Activated CD4-positive, alpha-beta memory T cell treated with anti-CD3 and anti-CD28 coated beads for 36 hours (primary cell): ENCODE measurements at regions not wholly inside any gene's neighbourhood (a gene's known extent, or its start where the extent isn't known, plus 50 kb on each side); places are given as distances from the start of the nearest gene placed in this dataset.
"Not testable (repeated sequence)": the region's sequence is repeated elsewhere in the genome, so short reads cannot be mapped to it uniquely, and the experiment has no call there.

Source experiments
- CTCF ChIA-PET: fragments of 350-600 bp; sonication (Branson Sonifier 250); formaldehyde crosslinking; loops from one replicate; lab custom pipeline; 2021; ENCODE audit warnings: antibody characterized with exemption, inconsistent platforms; lab: Charles Lee
- POLR2A ChIA-PET: fragments of 350-600 bp; sonication (Branson Sonifier 250); formaldehyde crosslinking; loops from one replicate; lab custom pipeline; 2021; ENCODE audit warnings: antibody characterized with exemption; lab: Charles Lee
- DNase-seq: peaks from one replicate; pipeline ENCODE4 v3.0.0-alpha.2; 2020
- H3K27ac Mint-ChIP-seq: one replicate; pipeline ENCODE4 v1.8.0; 2021; ENCODE audit warnings: mixed read lengths
- H3K27me3 Mint-ChIP-seq: one replicate; pipeline ENCODE4 v1.8.0; 2021; ENCODE audit warnings: mixed read lengths
- H3K36me3 Mint-ChIP-seq: one replicate; pipeline ENCODE4 v1.8.0; 2021; ENCODE audit warnings: mixed read lengths
- H3K4me1 Mint-ChIP-seq: one replicate; pipeline ENCODE4 v1.8.0; 2021; ENCODE audit warnings: low read depth, mixed read lengths
- H3K4me3 Mint-ChIP-seq: one replicate; pipeline ENCODE4 v1.8.0; 2021; ENCODE audit warnings: mild to moderate bottlenecking, mixed read lengths
- H3K9me3 Mint-ChIP-seq: one replicate; pipeline ENCODE4 v1.8.0; 2021; ENCODE audit warnings: mixed read lengths
- intact Hi-C: fragments of 100-400 bp; cut with micrococcal nuclease; formaldehyde crosslinking; loops from one replicate; pipeline ENCODE4 v1.15.1; 2023

DNA sequence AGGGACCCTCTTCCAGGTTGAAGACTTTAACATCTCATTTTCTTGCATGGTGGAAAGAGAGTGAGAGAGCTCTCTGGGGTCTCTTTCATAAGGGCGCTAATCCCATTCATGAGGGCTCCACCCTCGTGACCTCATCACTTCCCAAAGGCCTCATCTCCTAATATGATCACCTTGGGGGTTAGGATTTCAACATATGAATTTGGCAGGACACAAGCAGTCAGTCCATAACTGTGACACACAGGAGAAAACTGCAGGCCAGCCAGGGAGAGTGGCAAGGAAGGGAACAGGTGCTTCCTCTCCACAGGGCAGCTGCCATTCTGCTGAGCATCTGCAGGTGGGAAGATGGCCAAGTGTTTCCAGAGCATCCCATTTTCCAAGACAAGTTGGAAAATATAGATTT is 178.9 kb downstream of the BCL2L11 start:
- DNase-seq, H3K27me3 Mint-ChIP-seq, H3K9me3 Mint-ChIP-seq, POLR2A ChIA-PET, H3K4me1 Mint-ChIP-seq, H3K27ac Mint-ChIP-seq, H3K36me3 Mint-ChIP-seq, CTCF ChIA-PET, intact Hi-C loops, H3K4me3 Mint-ChIP-seq: not testable (repeated sequence)

- DNase-seq, POLR2A ChIA-PET, H3K4me1 Mint-ChIP-seq, H3K36me3 Mint-ChIP-seq, intact Hi-C loops, H3K27ac Mint-ChIP-seq, H3K4me3 Mint-ChIP-seq, H3K27me3 Mint-ChIP-seq, H3K9me3 Mint-ChIP-seq, CTCF ChIA-PET: not testable (repeated sequence)
Observed at GRCh38 chr2:111301677-111302076, 181.0 kb downstream of the BCL2L11 start.

DNA sequence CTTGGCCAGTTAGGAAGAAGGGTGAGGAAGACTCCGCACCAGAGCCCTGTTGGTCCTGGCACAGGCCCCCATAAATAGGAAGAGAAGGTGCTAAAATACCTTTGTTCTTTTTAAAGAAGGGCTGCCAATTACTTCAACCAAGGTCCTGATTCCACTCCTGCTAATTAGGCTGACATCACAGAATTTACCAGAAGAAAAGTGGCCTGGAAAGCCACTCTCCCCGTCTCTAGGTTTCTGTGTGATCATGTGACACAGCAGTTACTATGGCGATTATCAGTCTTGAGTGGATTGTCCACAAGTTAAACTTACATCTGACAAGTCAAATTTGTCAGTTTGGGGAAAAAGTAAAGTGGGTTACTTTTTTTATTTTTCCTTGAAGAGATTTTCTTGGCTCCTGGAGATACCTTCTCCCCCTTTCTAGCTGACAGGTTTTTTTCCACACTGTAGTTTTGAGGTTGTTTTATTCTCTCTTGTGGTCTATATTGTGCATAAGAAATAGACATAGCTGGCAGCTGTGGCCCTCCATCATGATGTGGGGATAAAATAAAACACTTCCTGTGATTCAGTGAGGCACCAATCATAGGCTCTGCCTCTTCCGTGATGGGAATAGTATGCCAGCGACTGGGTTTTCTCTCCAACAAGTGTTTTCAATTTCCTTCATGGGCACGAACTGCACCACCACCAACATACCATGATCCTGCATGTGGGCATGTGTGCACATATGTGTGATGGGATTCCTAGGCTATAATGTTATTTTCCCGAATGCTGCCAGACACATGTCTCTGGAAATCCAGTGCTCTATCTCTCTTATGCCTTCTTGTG is 181.9 kb downstream of the BCL2L11 start:
- H3K36me3 Mint-ChIP-seq, H3K4me1 Mint-ChIP-seq, H3K27ac Mint-ChIP-seq, intact Hi-C loops, H3K9me3 Mint-ChIP-seq, H3K27me3 Mint-ChIP-seq, H3K4me3 Mint-ChIP-seq, CTCF ChIA-PET, DNase-seq, POLR2A ChIA-PET: not testable (repeated sequence)

- H3K4me1 Mint-ChIP-seq, intact Hi-C loops, CTCF ChIA-PET, H3K4me3 Mint-ChIP-seq, DNase-seq, H3K27me3 Mint-ChIP-seq, H3K36me3 Mint-ChIP-seq, H3K27ac Mint-ChIP-seq, H3K9me3 Mint-ChIP-seq, POLR2A ChIA-PET: not testable (repeated sequence)
Observed at GRCh38 chr2:111307302-111307701, 186.6 kb downstream of the BCL2L11 start.

DNA sequence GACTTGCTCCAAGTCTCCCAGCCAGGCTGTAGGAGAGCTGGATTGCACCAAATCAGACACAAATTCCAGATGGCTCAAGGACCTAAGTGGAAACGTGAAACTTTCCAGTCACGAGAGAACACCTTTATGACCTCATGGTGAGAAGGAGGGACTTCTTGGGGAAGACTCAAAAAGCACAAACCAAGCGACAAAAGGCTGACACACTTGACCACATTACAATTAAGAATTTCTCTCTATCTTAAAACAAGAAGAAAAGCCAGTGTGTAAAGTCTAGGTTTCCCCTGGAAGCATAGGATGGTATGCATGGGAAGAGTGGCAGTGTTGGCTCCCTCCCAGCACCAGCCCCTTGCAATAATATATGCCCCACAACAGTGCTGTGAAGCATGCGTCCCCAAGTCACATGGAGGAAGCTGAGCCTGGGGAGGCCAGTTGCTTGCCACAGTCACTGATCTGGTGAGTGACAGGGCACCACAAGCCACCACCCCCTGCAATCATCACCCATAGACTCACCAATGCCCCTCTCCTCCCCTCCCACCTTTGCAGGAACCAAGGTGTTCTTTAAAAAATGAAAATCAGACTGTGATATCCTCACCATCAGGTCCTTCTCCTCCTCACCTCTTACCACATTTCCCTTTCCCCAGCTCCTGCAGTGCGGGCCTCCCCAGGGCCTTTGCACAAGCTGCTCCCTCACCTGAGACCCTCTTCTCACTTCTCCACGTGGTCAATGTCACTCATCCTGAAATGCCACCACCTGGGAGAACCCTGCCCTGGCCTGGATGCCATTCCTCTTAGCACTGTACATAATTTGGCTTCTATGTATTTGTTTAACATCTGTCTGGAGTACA is 188.7 kb downstream of the BCL2L11 start:
- POLR2A ChIA-PET, result not testable (repeated sequence)

GRCh38 chr2:111310395-111310794 is 189.7 kb downstream of the BCL2L11 start:
- H3K27ac Mint-ChIP-seq, H3K4me1 Mint-ChIP-seq, POLR2A ChIA-PET: not testable (repeated sequence)

More for the DNA sequence above, 188.7 kb downstream of the BCL2L11 start:
- H3K9me3 Mint-ChIP-seq, DNase-seq, H3K4me1 Mint-ChIP-seq, H3K4me3 Mint-ChIP-seq, H3K27me3 Mint-ChIP-seq, intact Hi-C loops, H3K36me3 Mint-ChIP-seq, CTCF ChIA-PET, H3K27ac Mint-ChIP-seq: not testable (repeated sequence)

GRCh38 chr2:111311568-111311967 is 190.9 kb downstream of the BCL2L11 start:
- H3K27me3 Mint-ChIP-seq, CTCF ChIA-PET, H3K4me3 Mint-ChIP-seq, intact Hi-C loops, H3K27ac Mint-ChIP-seq, H3K4me1 Mint-ChIP-seq, POLR2A ChIA-PET, H3K9me3 Mint-ChIP-seq, H3K36me3 Mint-ChIP-seq, DNase-seq: not testable (repeated sequence)

More at GRCh38 chr2:111310395-111310794, 189.7 kb downstream of the BCL2L11 start:
- H3K9me3 Mint-ChIP-seq, DNase-seq, H3K36me3 Mint-ChIP-seq, CTCF ChIA-PET, H3K4me3 Mint-ChIP-seq, H3K27me3 Mint-ChIP-seq, intact Hi-C loops: not testable (repeated sequence)

DNA sequence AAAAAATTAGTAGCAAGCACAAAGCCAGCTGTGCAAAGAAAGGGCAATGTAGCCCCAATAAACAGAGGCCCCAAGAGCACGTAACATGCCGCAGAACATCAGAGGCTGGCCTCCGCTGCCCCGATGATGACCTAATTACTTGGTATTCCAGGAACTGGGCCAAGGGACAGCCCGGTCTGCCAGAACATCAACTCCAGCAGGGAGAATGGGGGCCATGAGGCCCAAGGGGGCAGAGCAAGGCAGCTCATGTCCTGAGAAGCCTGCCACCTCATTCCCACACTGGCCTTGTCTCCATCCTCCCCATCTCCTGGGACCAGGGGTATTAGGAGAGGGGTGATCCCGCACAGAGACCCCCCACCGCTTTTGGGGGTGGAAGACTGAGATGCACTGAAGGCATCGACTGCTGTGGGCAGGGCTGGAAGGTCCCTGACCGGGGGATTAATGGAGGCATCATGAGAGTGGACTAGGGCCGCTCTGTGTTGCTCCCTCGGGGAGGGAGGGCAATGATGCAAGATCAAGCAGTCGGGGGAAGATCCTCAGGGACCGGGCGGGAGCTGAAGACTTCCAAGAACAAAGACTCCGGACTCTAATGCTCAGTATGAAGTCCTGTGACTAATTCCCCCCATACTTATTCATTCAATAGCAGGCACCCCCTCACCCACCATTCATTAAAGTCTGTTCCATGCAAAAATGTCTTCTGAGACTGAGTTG is 192.3 kb downstream of the BCL2L11 start:
- CTCF ChIA-PET, result not testable (repeated sequence)

GRCh38 chr2:111313711-111314110 is 193.0 kb downstream of the BCL2L11 start:
- H3K27ac Mint-ChIP-seq, POLR2A ChIA-PET, CTCF ChIA-PET, H3K9me3 Mint-ChIP-seq, H3K36me3 Mint-ChIP-seq, DNase-seq, intact Hi-C loops, H3K4me3 Mint-ChIP-seq, H3K27me3 Mint-ChIP-seq: not testable (repeated sequence)
- H3K4me1 Mint-ChIP-seq, result peaks cover 10% of the 10 kb centered on the region

More for the DNA sequence above, 192.3 kb downstream of the BCL2L11 start:
- H3K4me1 Mint-ChIP-seq, result peaks cover 10% of the 10 kb centered on the region
- H3K9me3 Mint-ChIP-seq, intact Hi-C loops, H3K27ac Mint-ChIP-seq, H3K36me3 Mint-ChIP-seq, DNase-seq, POLR2A ChIA-PET, H3K4me3 Mint-ChIP-seq, H3K27me3 Mint-ChIP-seq: not testable (repeated sequence)

- H3K4me3 Mint-ChIP-seq, DNase-seq, CTCF ChIA-PET, H3K9me3 Mint-ChIP-seq, H3K27ac Mint-ChIP-seq, intact Hi-C loops, H3K27me3 Mint-ChIP-seq, H3K36me3 Mint-ChIP-seq, POLR2A ChIA-PET: not testable (repeated sequence)
- H3K4me1 Mint-ChIP-seq, result peaks cover 20% of the 10 kb centered on the region
Observed at GRCh38 chr2:111315188-111315917, 194.6 kb downstream of the BCL2L11 start.

DNA sequence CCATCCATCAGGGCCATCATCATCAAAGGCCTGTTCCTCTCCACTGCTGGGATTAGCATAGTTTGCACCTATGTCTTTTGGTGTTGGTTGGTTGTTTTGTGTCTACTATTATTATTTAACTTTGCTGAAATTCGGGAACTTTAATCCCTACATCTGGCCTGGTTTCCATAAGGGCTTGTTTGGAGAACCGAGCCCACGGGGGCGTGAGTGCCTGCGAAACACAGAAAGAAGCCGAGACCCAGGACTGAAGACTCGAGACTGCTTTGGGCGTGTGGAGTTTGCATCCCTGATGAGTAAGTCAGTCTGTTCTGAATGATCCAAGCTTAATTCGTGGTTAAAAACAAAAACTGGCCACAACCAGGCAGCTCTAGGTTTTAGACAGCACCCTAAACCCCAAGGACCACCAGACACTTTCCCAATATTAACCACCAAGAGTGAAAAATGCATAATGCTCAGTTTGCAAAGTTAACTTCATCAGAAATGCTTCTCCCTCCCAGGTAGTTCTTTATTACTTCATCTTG is 195.6 kb downstream of the BCL2L11 start:
- Mint-ChIP-seq H3K27ac (peak overlapping the region; percentile 42), H3K4me1 (peaks cover 21% of the 10 kb centered on the region)
- H3K4me3 Mint-ChIP-seq, CTCF ChIA-PET, POLR2A ChIA-PET, H3K9me3 Mint-ChIP-seq, H3K36me3 Mint-ChIP-seq, intact Hi-C loops, DNase-seq, H3K27me3 Mint-ChIP-seq: not testable (repeated sequence)
